GM19452 (cell line): ENCODE measurements at regions not wholly inside any gene's neighbourhood (a gene's known extent, or its start where the extent isn't known, plus 50 kb on each side); places are given as distances from the start of the nearest gene placed in this dataset.
"Not testable (repeated sequence)": the region's sequence is repeated elsewhere in the genome, so short reads cannot be mapped to it uniquely, and the experiment has no call there.

Experiments used
- ATAC-seq: cut with Tn5 transposase; IDR thresholded peaks from one replicate; pipeline ENCODE4 v1.9.1; 2021; ENCODE audit not compliant: unreplicated experiment

- no peak for ATAC-seq
Observed at GRCh38 chr10:78207216-78207615, 173.6 kb downstream of the RPS24 start.

GRCh38 chr10:78207776-78208175, 174.1 kb downstream of the RPS24 start:
- no peak for ATAC-seq

- no peak for ATAC-seq
Observed at GRCh38 chr10:78209970-78210369, 176.3 kb downstream of the RPS24 start.

- no peak for ATAC-seq
Observed at GRCh38 chr10:78210548-78210947, 176.9 kb downstream of the RPS24 start.

- ATAC-seq, result no peak
Observed at GRCh38 chr10:78210976-78211375, 177.3 kb downstream of the RPS24 start.

- no peak for ATAC-seq
Observed at GRCh38 chr10:78211561-78212051, 177.9 kb downstream of the RPS24 start.

GRCh38 chr10:78212060-78212785, 178.6 kb downstream of the RPS24 start:
- no peak for ATAC-seq

- ATAC-seq, result no peak
Observed at GRCh38 chr10:78212786-78213175, 179.1 kb downstream of the RPS24 start.

- ATAC-seq, result no peak
Observed at GRCh38 chr10:78214955-78215354, 181.3 kb downstream of the RPS24 start.

- ATAC-seq, result no peak
Observed at GRCh38 chr10:78215645-78216044, 182.0 kb downstream of the RPS24 start.

- no peak for ATAC-seq
Observed at GRCh38 chr10:78217336-78217735, 183.7 kb downstream of the RPS24 start.

- ATAC-seq, result no peak
Observed at GRCh38 chr10:78218798-78219490, 185.3 kb downstream of the RPS24 start.

- not testable (repeated sequence) for ATAC-seq
Observed at GRCh38 chr10:78219568-78219967, 185.9 kb downstream of the RPS24 start.

GRCh38 chr10:78220781-78221180, 187.1 kb downstream of the RPS24 start:
- ATAC-seq, result no peak

- no peak for ATAC-seq
Observed at GRCh38 chr10:78222096-78222790, 188.6 kb downstream of the RPS24 start.

- ATAC-seq, result no peak
Observed at GRCh38 chr10:78223088-78223487, 189.4 kb downstream of the RPS24 start.

GRCh38 chr10:78224602-78225001, 190.9 kb downstream of the RPS24 start:
- ATAC-seq, result no peak

GRCh38 chr10:78225594-78225993, 191.9 kb downstream of the RPS24 start:
- no peak for ATAC-seq

- ATAC-seq, result no peak
Observed at GRCh38 chr10:78229489-78229888, 195.8 kb downstream of the RPS24 start.

GRCh38 chr10:78229950-78230675, 196.4 kb downstream of the RPS24 start:
- ATAC-seq, result no peak

- no peak for ATAC-seq
Observed at GRCh38 chr10:78231327-78231726, 197.7 kb downstream of the RPS24 start.
